Activated naive CD8-positive, alpha-beta T cell treated with anti-CD3 and anti-CD28 coated beads, Interleukin-2, amount 10 ng/mL, durations not matched to agents 7 days and 5 days (primary cell): ENCODE measurements at regions not wholly inside any gene's neighbourhood (a gene's known extent, or its start where the extent isn't known, plus 50 kb on each side); places are given as distances from the start of the nearest gene placed in this dataset.

Source experiments
- ATAC-seq: fragments of 150-1000 bp; cut with Tn5 transposase; one replicate; pipeline ENCODE4 v1.10.0; 2021; ENCODE audit warnings: low read depth, moderate library complexity
- POLR2A ChIA-PET: fragments of 350-600 bp; sonication (Branson Sonifier 250); formaldehyde crosslinking; loops from one replicate; lab custom pipeline; 2021; ENCODE audit warnings: antibody characterized with exemption; lab: Charles Lee
- DNase-seq: peaks from one replicate; pipeline ENCODE4 v3.0.0; 2021
- H3K27ac Mint-ChIP-seq: one replicate; pipeline ENCODE4 v1.8.0; 2022; ENCODE audit warnings: mild to moderate bottlenecking, mixed read lengths
- H3K27me3 Mint-ChIP-seq: one replicate; pipeline ENCODE4 v1.8.0; 2022; ENCODE audit warnings: mild to moderate bottlenecking, moderate library complexity, mixed read lengths
- H3K36me3 Mint-ChIP-seq: one replicate; pipeline ENCODE4 v1.8.0; 2021; ENCODE audit warnings: mild to moderate bottlenecking, mixed read lengths
- H3K4me1 Mint-ChIP-seq: one replicate; pipeline ENCODE4 v1.8.0; 2021; ENCODE audit warnings: mixed read lengths
- H3K4me3 Mint-ChIP-seq: one replicate; pipeline ENCODE4 v1.8.0; 2022; ENCODE audit warnings: mild to moderate bottlenecking, moderate library complexity, mixed read lengths
- H3K9me3 Mint-ChIP-seq: one replicate; pipeline ENCODE4 v1.8.0; 2021; ENCODE audit warnings: mixed read lengths

DNA sequence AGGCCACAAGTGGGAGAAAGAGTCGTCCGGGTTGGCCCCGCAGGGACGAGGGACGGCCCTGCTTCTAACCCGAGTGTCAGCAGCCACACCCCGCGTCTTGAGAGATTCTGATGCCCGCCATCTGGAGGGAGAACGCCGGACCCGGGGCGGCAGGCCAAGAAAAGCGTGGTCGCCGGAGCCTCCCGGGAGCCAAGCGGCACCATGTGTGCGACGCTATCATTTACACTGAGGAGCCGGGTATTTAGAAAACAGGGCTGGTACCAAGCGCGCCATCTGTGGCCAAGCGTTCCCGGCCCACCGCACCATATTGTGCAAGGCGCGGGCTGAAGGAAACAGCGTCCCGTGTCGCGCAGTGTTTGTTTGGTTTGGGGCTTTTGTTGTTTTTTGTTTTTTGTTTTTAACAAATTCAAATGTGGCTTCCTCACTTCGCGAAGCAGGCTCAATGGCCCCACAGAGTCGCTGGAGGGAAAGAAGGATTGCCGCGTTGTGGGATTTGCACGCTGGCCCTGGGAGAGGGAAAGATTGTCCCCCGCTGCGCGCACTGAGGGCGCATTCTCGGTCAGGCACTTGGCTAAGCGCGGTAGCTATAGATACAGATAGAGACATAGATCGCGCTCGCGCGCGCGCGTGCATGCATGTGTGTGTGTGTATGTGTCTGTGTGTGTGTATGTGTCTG is 153.8 kb downstream of the BCL11B start:
- H3K27me3 Mint-ChIP-seq, result peaks cover 10% of the 10 kb centered on the region
- peaks cover 5% of the 10 kb centered on the region for H3K4me1 Mint-ChIP-seq
- DNase-seq (no peak), ATAC-seq (no peak)
- no peaks in the 10 kb centered on the region for H3K36me3 Mint-ChIP-seq
- H3K4me3 Mint-ChIP-seq, result peak overlapping the region; percentile 49
- peaks cover 4% of the 10 kb centered on the region for H3K9me3 Mint-ChIP-seq
- POLR2A ChIA-PET, result no interaction called here
- H3K27ac Mint-ChIP-seq, result no peak overlapping the region

DNA sequence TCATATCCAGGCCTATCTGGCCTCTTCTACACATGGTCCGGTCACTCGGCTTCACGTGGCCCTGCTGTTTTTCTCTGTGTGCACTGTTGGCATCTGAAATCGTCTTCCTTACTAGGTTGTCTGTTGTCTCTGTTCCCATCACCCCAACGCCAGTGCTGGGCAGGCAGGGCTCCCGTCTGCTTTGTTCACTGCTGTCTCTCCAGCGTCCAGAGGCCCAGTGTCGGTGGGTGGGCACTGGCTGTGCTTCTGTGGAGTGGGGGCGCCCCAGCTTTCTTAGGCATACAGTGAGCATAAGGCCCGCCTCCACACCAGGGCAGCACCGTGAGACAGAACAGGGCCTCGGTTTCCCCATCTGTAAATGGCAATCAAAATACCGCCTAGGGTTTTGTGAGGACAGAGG is 153.1 kb downstream of the BCL11B start:
- ATAC-seq, result no peak
- peaks cover 5% of the 10 kb centered on the region for H3K4me1 Mint-ChIP-seq
- POLR2A ChIA-PET, result no interaction called here

More for the DNA sequence above, 153.1 kb downstream of the BCL11B start:
- H3K36me3 Mint-ChIP-seq, result no peaks in the 10 kb centered on the region
- H3K4me3 Mint-ChIP-seq, result no peak overlapping the region
- H3K9me3 Mint-ChIP-seq, result peaks cover 4% of the 10 kb centered on the region
- DNase-seq, result no peak
- no peak overlapping the region for H3K27ac Mint-ChIP-seq
- H3K27me3 Mint-ChIP-seq, result peaks cover 10% of the 10 kb centered on the region
